Keratinocyte (primary cell): ENCODE measurements at regions not wholly inside any gene's neighbourhood (a gene's known extent, or its start where the extent isn't known, plus 50 kb on each side); places are given as distances from the start of the nearest gene placed in this dataset.
"Not testable (repeated sequence)": the region's sequence is repeated elsewhere in the genome, so short reads cannot be mapped to it uniquely, and the experiment has no call there.

Source experiments
- CTCF ChIP-seq, 3 experiments: IDR thresholded peaks in 1 of 3; conservative IDR thresholded peaks in 1 of 3; optimal IDR thresholded peaks in 1 of 3; 2 replicates in 2 of 3; 3 replicates in 1 of 3; pipeline versions ENCODE3 to v1.5.1; 2011; ENCODE audit warnings: low read length in 3 of 3, mild to moderate bottlenecking in 3 of 3, moderate library complexity in 2 of 3, control low read depth in 1 of 3, inconsistent platforms in 1 of 3; ENCODE audit not compliant: insufficient read depth in 2 of 3; ENCODE audit errors: extremely low read depth in 1 of 3
- EZH2 ChIP-seq: IDR thresholded peaks from one replicate; pipeline ENCODE4 v1.6.1; 2012; ENCODE audit warnings: inconsistent platforms, mild to moderate bottlenecking, low read length, moderate library complexity

GRCh38 chr10:46774366-46774765 is 136.9 kb upstream of the PTPN20 start:
- not testable (repeated sequence) for TF ChIP-seq CTCF (optimal IDR thresholded peaks at IDR 0.05 in 1 of 3, IDR thresholded peaks at IDR 0.05 in 1 of 3, conservative IDR thresholded peaks at IDR 0.05 in 1 of 3; ENCODE audit: extremely low read depth in 1 of 3, insufficient read depth in 2 of 3, low read length in 3 of 3); EZH2
